Stimulated activated CD4-positive, alpha-beta T cell treated with anti-CD3 and anti-CD28 coated beads, Interleukin-2, amount 100 ng/mL, for 4 hours (primary cell): ENCODE measurements at regions not wholly inside any gene's neighbourhood (a gene's known extent, or its start where the extent isn't known, plus 50 kb on each side); places are given as distances from the start of the nearest gene placed in this dataset.
"Not testable (repeated sequence)": the region's sequence is repeated elsewhere in the genome, so short reads cannot be mapped to it uniquely, and the experiment has no call there.

Experiments
- DNase-seq: peaks from one replicate; pipeline ENCODE4 v3.0.0-alpha.2; 2020; ENCODE audit warnings: low read depth

DNA sequence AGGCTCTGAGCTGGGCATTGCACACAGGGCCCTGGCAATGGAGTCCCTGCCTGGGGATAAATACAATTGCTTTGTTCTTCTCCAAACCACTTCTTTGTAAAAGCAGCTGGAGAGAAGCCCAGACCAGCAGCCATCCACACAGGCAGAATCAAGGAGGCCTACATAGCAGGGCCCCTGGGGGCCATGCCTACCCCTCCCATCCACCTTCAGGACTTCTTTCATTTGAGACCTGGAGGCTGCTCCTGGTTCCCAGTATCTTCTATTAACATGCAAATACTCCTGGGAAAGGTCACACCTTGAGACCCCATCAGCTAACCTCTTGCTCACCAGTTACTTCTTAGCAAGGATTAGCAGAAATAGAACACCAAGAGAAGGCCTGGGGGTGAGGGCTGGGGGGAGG lies 511.1 kb downstream of the SOX6 start:
- DNase-seq = no peak

DNA sequence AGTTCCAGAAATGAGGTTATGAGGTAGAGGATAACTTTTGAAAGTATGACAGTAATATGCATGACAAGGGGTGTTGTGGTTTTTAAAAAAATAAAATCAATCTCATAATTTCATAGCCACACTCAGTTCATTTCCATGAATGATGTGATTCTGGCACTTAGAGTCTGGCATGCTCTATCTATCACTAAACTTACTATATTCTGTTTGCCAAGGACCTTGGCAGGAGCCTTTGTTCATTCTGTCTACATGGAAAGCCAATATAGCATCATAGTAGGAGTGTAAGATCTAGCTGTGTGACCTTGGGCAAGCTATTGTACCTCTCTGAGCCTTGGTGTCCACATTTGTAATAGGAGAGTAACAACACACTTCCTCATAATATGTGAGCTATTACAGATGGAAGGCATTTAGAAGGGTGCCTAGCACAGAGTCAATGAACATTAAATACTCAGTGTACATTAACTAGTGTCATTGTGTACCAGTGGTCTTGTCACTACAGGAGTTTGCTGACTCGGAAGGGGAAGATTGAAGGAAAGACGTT lies 507.6 kb downstream of the SOX6 start:
- no peak for DNase-seq

DNA sequence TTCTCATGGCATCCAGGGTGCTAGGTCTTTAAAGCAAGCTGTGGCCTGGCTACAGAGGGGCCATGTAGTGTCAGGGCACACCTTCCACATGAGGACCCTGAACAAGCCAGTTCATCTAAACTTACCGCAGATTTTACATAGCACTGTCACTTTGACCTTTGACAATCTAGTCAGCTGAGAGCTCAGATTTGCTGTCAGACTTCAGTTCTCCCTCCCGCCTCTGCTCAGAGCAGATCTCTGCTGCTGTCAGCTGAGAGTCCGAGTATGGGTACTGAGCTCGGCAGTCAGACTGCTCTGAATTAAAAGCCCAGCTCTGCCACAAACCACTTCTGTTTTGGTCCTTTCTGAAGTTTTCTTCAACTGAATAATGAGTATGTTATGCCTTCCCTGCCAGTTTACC lies 507.1 kb downstream of the SOX6 start:
- DNase-seq = no peak

DNA sequence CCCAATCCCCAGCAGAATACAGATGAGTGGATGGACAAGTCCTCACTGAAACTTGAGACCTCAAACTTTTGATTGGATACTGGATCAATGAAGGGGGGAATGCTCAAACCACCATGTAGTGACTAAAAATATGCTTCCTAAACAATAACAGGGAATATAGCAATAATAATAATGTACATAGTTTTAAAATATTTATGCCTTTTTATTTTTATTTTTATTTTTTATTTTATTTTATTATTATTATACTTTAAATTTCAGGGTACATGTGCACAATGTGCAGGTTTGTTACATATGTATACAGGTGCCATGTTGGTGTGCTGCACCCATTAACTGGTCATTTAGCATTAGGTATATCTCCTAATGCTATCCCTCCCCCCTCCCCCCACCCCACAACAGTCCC lies 506.0 kb downstream of the SOX6 start:
- DNase-seq = not testable (repeated sequence)

DNA sequence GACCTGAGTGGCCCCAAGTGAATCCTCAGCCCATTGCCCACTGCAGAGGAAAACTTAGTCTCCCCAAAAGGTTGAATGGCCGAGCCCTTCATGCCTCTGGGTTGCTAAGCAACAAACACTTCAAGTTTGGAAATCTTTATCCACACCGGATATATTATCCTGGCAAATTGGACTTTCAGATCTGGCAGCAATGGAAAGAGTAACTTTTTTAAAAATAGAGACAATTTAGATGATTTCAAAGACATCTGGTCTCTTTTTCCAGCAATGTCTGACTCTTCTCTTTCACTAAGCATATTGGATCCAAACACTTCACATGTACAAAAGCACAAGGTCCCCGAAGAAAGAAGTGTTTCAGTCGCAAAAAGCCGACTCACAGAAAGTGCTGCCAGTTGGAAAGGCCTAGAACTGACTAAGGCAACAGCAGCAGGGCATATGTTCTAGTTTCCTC lies 505.3 kb downstream of the SOX6 start:
- DNase-seq = no peak

DNA sequence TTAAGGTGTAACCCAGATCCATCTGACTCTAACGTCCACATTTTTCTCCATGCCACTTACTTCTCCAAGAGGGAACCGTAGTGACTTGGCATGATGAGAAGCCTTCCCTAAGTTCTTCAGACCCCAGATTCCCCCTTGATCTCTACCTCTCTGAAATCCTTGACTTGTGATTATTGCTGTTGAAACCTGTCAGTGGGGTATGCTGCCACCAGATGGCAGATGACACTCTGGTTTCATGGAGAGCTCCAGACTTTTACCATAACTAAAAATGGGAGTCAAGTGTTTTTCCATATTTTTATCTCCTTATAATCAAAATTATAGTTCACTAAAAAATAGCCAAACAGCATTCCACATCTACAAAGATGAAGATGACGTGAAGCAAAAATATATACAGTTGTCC lies 504.2 kb downstream of the SOX6 start:
- no peak for DNase-seq

DNA sequence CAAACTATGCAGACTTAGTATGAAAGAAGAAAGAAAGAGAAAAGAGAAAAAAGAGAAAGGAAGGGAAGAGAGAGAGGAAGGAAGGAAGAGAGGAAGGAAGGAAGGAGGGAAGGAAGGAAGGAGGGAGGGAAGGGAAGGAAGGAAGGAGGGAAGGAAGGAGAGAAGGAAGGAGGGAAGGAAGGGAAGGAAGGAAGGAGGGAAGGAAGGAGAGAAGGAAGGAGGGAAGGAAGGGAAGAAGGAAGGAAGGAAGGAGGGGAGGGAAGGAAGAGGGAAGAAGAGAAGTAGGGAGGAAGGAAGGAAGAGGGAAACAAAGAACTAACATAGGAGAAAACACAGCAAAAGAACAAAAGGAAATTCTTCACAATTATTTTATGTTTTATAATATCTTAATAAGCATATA lies 502.1 kb downstream of the SOX6 start:
- DNase-seq = no peak

DNA sequence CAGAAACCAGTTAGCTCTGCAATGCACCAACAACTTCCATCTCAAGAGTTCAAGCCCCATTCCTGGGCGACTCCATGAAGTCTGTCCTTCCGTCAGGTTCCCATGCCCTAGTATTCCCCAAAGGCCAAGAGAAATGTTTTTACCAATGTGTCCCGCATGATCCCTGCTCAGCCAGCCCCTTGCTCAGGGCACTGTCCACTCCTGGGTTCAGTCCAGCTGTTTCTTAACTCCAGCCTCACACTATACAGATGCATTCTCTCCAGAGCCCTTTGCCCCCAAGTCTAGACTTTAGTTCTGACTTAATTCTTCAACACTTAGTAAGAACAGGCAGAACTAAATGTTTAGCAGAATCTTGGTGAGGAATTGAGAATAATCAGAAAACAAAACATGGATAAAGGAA lies 497.5 kb downstream of the SOX6 start:
- no peak for DNase-seq

DNA sequence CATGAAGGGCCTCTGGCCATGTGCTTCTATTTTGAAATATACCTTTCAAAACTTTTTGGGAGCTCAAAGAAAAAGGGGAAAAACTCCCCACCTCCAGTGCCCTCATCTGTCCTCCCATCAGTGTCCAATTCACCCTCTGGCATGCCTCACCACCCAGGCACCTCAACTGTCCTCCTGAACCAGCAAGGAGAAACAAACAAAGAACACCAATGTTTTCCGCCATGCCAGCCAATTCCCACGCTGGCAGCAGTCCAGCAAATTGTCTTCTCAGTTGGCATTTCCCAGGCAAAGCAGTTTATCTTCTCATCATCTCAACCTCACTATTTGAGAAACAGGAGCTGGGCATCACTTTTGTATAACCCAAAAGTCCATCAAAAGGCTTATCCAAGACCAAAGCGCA lies 496.9 kb downstream of the SOX6 start:
- no peak for DNase-seq

DNA sequence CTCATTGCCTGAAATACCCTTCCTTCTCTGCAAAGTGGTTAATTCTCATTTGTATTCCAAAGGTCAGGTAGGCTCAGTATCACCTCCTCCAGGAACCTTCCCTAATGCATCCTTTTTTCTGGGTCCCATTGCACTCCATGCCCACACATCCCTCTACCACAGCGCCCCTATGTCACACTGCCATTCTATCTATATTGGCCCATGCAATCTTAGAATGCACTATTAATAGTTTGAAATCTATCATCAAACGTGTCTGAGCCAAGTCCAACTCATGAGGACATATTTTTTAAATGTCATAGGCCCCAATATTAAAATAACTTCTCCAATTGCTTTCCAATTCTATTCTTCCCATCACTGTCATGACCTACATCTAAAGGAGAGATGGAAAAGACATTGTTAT lies 495.1 kb downstream of the SOX6 start:
- no peak for DNase-seq

DNA sequence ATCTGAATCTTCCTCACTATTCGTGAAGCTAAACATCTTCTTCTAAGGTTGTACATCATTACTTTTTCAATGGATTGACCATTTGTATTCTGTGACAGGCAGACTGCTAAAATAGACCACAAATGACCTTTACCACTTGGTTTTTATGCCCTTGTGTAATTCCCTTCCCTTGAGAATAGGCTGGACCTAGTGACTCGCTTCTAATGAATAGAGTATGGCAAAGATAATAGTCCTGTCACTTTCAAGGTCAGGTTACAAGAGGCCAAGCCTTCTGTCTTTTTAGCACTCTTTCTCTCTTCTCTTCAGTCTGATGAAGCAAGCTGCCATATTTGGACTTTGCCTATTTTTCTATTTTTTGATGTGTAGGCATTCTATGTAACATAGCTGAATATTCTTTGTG lies 492.9 kb downstream of the SOX6 start:
- no peak for DNase-seq

DNA sequence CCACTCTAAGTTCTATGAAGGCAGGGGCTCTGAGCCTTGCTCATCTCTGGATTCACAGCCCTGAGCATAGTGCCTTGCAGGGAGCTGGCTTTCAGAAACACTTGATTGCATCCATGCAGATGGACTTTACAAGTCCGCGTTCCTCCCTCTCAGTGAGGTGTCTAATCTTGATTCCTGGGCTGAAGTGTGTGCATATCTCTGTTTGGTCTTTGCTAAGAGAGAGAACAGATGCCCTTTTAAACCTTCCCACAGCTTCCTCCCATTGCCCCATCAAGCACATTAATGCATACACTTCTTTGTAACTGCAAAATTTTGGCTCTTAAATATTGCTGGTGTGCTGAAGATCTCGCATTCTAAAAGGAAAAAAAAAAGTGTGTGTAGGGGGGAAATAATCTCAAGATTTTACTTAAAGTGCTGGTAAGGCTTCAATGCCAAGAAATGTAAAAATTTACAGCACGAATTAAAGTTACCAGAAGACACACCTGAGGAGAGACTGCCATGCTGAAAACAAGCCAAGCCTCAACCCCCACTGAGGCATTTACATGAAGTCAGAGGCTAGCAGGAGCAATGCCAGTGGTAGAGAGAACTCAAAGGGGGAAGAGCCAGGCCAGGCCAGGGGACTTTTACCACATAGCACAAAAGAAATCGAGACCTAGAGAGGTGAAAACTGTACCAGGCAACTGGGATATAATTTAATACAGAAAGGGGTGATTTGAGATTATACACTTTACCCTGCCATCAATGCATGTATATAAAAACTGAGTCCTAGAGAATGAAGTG lies 492.1 kb downstream of the SOX6 start:
- no peak for DNase-seq

DNA sequence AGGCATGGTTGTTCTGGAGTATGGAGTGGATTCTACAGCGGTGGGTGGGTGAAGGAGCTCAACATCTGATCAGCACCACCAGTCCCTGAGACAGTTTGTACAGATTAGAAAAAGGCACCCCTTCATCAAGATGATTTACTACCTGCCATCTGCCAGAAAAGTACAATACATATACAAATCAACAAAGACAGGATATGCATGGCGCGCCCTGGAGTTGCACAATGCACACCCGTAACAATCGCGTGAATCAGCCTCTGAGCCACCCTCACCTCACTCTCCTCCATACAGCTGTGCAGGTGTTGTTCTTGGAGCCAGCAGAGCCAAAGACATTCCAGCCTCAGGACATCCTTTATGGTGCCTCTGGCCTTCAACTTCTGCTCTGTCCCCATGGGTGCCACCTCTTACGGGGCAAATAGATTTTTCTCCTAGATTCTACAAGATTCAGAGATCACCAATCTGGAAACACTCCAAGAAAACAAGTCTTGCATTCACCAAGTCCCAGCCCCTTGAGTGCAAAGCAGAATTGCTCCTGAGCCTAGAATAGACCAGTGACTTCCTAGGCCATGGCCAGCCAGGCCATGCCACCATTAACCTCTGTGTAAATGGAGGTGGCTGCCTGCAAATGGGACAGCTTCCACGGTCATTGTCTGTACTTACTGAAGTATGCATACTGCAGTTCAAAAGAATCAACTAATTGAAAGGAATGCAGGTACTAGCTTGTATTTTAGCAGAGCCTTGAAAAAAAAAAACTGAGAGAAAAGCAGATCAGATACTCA lies 490.9 kb downstream of the SOX6 start:
- no peak for DNase-seq

DNA sequence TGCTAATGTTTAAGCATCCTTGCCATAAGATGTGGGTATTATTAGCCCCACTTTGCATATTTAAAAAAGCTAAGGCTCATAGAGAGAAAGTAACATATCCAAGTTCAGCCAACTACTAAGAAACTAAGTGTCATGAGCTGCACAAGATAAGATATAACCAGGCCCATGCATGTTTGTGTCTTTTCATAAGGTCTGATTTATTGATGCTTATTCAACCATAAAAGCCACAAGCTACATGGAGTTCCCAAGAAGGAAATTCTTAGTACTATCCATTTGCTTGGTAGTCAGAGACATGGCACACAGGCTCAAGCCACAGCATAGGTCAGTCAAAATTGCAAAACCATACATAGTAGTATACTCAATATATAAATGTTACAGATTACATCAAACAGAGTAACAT lies 488.5 kb downstream of the SOX6 start:
- no peak for DNase-seq

DNA sequence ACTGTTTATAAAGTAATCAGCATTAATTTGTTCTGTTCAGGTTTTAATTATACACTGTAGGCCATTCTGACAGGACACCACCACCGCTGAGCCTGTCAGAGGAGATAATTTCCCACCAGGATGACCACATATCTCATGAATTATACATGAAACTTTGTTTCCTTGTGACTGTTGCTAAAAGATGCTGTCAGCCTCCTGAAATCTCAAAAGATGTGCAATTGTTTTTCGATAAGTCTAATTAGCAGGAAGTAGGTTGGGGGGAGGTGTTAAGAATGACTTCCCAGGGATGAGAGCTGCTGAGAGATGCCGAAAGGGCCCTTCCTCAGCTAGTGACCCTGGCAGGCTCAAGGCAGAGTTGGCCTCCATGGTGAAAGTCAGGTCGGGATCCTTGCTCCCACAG lies 485.4 kb downstream of the SOX6 start:
- no peak for DNase-seq

DNA sequence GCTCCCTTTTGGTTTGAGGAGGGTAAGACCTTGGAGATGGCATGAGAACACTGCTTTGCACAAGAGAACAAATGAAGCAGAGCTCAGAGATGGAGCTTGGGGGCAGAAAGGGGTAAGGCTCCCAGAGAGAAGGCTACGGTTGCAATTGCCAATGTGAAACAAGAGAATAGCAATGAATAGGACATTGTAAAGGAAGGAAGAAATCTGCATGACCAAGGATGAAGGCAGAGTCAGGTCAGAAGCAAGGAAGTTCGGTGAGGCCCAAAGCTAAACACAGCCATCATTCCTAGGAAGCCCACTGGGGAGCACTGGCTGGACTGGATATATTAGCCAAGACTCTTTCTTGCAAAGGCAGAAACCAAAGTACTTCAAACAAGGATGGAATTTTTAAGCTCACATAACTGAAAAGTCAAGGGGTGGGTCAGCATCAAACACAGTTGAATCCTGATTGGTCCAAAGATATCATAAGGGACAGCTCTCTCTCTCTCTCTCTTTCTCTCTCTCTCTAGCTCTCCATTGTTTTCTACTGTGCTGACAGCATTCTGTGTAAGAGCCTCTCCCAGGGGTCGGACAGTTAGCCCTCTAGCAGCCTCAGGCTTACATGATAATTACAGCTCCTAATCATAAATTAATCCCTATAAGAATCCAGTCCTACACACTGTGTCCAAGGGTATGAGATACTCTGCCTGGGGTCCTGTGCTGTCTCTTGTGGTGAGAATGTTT lies 484.3 kb downstream of the SOX6 start:
- no peak for DNase-seq

DNA sequence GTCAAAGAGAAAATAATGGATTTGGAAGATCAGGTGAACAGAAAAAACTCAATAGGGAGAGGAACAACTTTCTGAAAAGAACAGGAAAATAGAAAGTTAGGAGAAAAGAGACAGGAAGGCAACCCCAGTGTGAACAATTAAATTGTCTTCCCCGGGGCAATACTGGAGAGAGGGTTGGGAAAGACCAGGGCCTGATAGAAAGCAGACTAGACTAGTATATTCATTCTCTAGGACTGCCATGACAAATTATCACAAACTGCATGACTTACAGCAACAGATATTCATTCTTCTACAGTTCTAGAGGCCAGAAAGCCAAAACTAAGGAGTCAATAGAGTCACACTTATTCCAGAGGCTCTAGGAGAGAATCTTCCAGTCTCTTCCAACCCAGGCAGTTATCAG lies 482.8 kb downstream of the SOX6 start:
- DNase-seq = no peak

DNA sequence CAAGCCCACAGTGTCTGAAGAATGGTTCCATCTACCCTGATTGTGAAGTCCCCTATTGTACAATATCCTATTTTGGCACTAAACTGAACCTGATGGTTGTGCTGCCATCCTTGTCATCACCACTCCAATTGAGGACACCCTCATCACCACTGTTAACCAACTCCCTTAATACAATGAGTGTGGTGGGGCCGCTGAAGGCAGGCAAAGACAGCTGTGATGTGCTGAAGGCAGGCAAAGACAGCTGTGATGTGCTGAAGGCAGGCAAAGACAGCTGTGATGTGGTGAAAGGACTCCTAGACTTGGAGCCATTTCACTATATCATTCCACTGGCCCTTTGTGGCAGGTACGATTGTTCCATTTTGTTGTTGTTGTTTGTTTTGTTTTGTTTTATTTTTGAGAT lies 481.6 kb downstream of the SOX6 start:
- DNase-seq = no peak

DNA sequence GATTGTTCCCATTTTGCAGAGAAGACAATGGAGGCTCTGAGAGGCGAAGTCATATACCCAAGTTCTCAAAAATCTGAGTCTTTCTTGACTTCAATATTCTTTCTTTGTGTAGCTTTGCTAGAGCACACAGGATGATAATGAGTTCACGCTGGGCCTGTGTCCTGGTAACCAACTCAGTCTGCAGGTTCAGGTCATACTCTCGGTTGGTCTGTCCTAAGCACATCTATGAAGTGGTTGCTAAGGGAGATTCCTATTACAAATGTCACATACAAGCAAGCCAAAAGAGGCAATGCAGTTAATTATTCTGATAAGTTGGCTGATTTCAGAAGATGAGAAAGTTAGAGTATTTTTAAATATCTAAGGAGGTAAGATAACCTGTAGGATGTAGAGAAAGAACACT lies 481.0 kb downstream of the SOX6 start:
- DNase-seq = no peak

DNA sequence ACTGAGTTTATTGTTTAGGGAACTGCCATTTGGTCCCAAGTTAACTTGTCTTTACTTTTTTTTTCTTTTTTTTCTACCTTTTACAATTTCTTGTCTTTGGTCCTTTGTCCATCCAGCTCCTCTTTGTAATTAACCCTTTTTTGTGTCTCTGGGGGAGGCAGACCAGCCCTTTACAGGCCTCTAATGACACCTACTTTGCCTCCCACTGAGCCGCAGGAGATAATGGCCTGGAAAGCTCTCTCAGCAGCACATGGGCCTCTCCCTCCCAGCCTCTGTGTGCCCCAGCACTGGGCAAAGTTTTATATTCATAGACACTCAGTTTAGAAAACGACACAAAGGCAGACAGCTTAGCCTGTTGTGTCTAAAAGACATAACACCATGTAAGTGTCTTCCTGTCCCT lies 480.4 kb downstream of the SOX6 start:
- no peak for DNase-seq

DNA sequence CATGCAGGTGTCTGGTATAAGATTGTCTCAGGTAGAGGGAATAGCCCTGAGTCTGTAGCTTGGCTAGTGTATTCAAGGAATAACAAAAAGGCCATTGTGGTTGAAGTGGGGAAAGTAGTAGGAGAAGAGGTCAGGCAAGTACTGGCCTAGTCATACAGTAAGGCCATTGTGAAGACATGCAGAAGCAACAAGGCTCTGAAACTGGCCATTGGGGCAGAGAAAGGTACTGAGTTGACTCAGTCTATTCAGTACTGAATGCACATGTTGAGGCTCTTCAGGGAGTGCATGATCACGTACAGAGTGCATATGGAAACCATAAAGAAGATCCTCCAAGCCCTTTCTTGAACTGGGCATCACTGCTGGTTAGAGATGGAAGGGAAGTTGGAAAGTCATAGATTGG lies 477.6 kb downstream of the SOX6 start:
- no peak for DNase-seq

DNA sequence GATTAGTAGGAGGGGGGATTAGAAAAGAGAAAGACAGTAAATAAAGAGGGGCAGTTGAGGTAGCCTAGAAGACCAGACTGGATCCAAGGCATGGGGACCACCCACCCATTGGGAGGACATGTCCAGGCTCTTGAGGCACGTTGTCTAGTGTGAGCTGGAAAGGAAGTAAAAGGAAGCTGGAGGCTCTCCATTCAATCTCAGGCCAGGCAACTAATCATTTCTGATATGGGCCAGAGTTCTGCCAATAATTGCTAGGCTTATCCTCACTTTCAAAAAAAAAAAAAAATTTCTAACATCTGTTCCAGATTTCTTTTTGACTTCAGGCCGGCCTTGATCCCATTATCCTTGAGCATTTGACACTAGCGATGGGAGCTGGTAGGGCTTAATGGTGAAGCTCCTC lies 476.1 kb downstream of the SOX6 start:
- no peak for DNase-seq
